KG1 (cell line): ENCODE measurements at regions not wholly inside any gene's neighbourhood (a gene's known extent, or its start where the extent isn't known, plus 50 kb on each side); places are given as distances from the start of the nearest gene placed in this dataset.

Experiments used
- DNase-seq: peaks from one replicate; lab custom pipeline; 2025; lab: John Stamatoyannopoulos, UW

- DNase-seq = no peak
Observed at GRCh38 chr11:115767047-115767802, 263.0 kb upstream of the CADM1 start.

GRCh38 chr11:115766561-115766960 is 262.3 kb upstream of the CADM1 start:
- DNase-seq = no peak

- no peak for DNase-seq
Observed at GRCh38 chr11:115765803-115766239, 261.6 kb upstream of the CADM1 start.

- DNase-seq = no peak
Observed at GRCh38 chr11:115764176-115764575, 260.0 kb upstream of the CADM1 start.

- DNase-seq = no peak
Observed at GRCh38 chr11:115761817-115762216, 257.6 kb upstream of the CADM1 start.

GRCh38 chr11:115761348-115761747 is 257.1 kb upstream of the CADM1 start:
- no peak for DNase-seq

- no peak for DNase-seq
Observed at GRCh38 chr11:115760461-115761320, 256.5 kb upstream of the CADM1 start.

GRCh38 chr11:115759622-115760460 is 255.6 kb upstream of the CADM1 start:
- no peak for DNase-seq

- no peak for DNase-seq
Observed at GRCh38 chr11:115758011-115758410, 253.8 kb upstream of the CADM1 start.

- DNase-seq = no peak
Observed at GRCh38 chr11:115751243-115752015, 247.2 kb upstream of the CADM1 start.

GRCh38 chr11:115745610-115746512 is 241.6 kb upstream of the CADM1 start:
- no peak for DNase-seq

- no peak for DNase-seq
Observed at GRCh38 chr11:115745066-115745465, 240.9 kb upstream of the CADM1 start.

- no peak for DNase-seq
Observed at GRCh38 chr11:115743719-115744118, 239.5 kb upstream of the CADM1 start.

- DNase-seq = no peak
Observed at GRCh38 chr11:115741376-115742107, 237.3 kb upstream of the CADM1 start.

GRCh38 chr11:115740324-115740723 is 236.1 kb upstream of the CADM1 start:
- DNase-seq = no peak

GRCh38 chr11:115739878-115740277 is 235.7 kb upstream of the CADM1 start:
- DNase-seq = no peak

GRCh38 chr11:115739146-115739545 is 234.9 kb upstream of the CADM1 start:
- DNase-seq = no peak

GRCh38 chr11:115737875-115738274 is 233.7 kb upstream of the CADM1 start:
- no peak for DNase-seq

GRCh38 chr11:115736146-115736545 is 231.9 kb upstream of the CADM1 start:
- no peak for DNase-seq

- no peak for DNase-seq
Observed at GRCh38 chr11:115724666-115725065, 220.5 kb upstream of the CADM1 start.
